Sigmoid colon (tissue), 6 donors: ENCODE measurements at regions not wholly inside any gene's neighbourhood (a gene's known extent, or its start where the extent isn't known, plus 50 kb on each side); places are given as distances from the start of the nearest gene placed in this dataset.
A peak's percentile ranks its signal among the peaks of the same experiment; 100 is the strongest.

Source experiments
- DNase-seq: peaks from one replicate; pipeline ENCODE4 v3.0.0-alpha.2; 2019
- H3K27ac ChIP-seq, 4 donors: fragments of 200-600 bp; sonication (generic); one replicate each; pipeline ENCODE4 v1.5.1; 2016 to 2019; ENCODE audit warnings: mild to moderate bottlenecking in 1 of 4
- H3K27me3 ChIP-seq, 3 donors: fragments of 200-600 bp; sonication (generic); one replicate each; pipeline ENCODE4 v1.5.1; 2019; ENCODE audit warnings: mild to moderate bottlenecking in 1 of 3
- H3K36me3 ChIP-seq, 4 donors: fragments of 200-600 bp; sonication (generic); one replicate each; pipeline ENCODE4 v1.5.1; 2016 to 2019
- H3K4me1 ChIP-seq, 4 donors: fragments of 200-600 bp; sonication (generic); one replicate each; pipeline ENCODE4 v1.5.1; 2017 to 2019
- H3K4me3 ChIP-seq, 4 donors: fragments of 200-600 bp; sonication (generic); one replicate each; pipeline ENCODE4 v1.5.1; 2017 to 2019; ENCODE audit warnings: mild to moderate bottlenecking in 2 of 4, moderate library complexity in 1 of 4
- H3K9me3 ChIP-seq, 4 donors: fragments of 200-600 bp in 3 of 4; sonication (generic) in 3 of 4; one replicate each; pipeline versions ENCODE4 v1.5.1 to v1.6.1; 2013 to 2019
- EP300 ChIP-seq, 4 donors: sonication (generic); formaldehyde crosslinking; IDR thresholded peaks; one replicate each; pipeline ENCODE4 v1.6.1; 2017; ENCODE audit warnings: antibody characterized with exemption in 4 of 4
- POLR2A ChIP-seq, 2 donors: fragments of 450-650 bp; IDR thresholded peaks; one replicate each; pipeline ENCODE4 v1.6.1; 2016; ENCODE audit warnings: antibody characterized with exemption in 2 of 2, mild to moderate bottlenecking in 2 of 2, moderate library complexity in 2 of 2
- POLR2AphosphoS5 ChIP-seq, 4 donors: sonication (generic); formaldehyde crosslinking; IDR thresholded peaks; one replicate each; pipeline ENCODE4 v1.6.1; 2017; ENCODE audit warnings: antibody characterized with exemption in 4 of 4
- WGBS, 2 donors: extraction: QIAGEN DNeasy Blood & Tissue Kit; methylation state at CpG; one replicate each; pipeline ENCODE4 v1.1.7; 2013; 5-methylcytosine and 5-hydroxymethylcytosine counted together
- intact Hi-C: fragments of 100-400 bp; cut with DNase I; formaldehyde crosslinking; loops from one replicate; pipeline ENCODE4 v1.15.1; 2023
- TF ChIP-seq, protein P1 (sequence below), 4 experiments: fragments of 450-650 bp in 3 of 4; fragments of 200-600 bp in 1 of 4; IDR thresholded peaks; one replicate each; pipeline ENCODE4 v1.5.1; 2016 to 2019; ENCODE audit warnings: antibody characterized with exemption in 4 of 4, mild to moderate bottlenecking in 3 of 4, moderate library complexity in 2 of 4
- donor health status: healthy with polysubstance abuse.
- donor health status: healthy.

GRCh38 chr6:18328070-18328469 lies 59.1 kb upstream of the RNF144B start:
- H3K27me3 ChIP-seq = no peaks in the 10 kb centered on the region
- H3K4me1 ChIP-seq = peaks cover 0 to 11% (median 0%) of the 10 kb centered on the region in 4 donors
- no peak for TF ChIP-seq EP300 (IDR thresholded peaks at IDR 0.05)
- WGBS, 2 donors = 79 to 85% methylated on average over 2 of the region's 2 CpGs
- H3K9me3 ChIP-seq = no peaks in the 10 kb centered on the region
- DNase-seq = no peak
- H3K36me3 ChIP-seq = no peaks in the 10 kb centered on the region
- H3K4me3 ChIP-seq = no peak overlapping the region
- H3K27ac ChIP-seq = peak overlapping the region in 3 of 4 donors; percentile 36 to 57 (median 37)
- intact Hi-C loops = no loop called here

- DNase-seq = peak; percentile 80
- intact Hi-C loops = no loop called here
- H3K4me3 ChIP-seq = no peak overlapping the region
These were observed 59.5 kb upstream of the RNF144B start for GRCh38 chr6:18327626-18328025.

GRCh38 chr6:18326980-18327379 lies 60.2 kb upstream of the RNF144B start:
- Histone ChIP-seq H3K27me3 (no peaks in the 10 kb centered on the region), H3K4me3 (no peak overlapping the region), H3K9me3 (no peaks in the 10 kb centered on the region), H3K4me1 (peaks cover 0 to 11% (median 0%) of the 10 kb centered on the region in 4 donors), H3K36me3 (no peaks in the 10 kb centered on the region), H3K27ac (no peak overlapping the region)
- WGBS, 2 donors = 68% methylated on average over 6 of the region's 6 CpGs
- no peak for DNase-seq
- TF ChIP-seq, protein P1, sequence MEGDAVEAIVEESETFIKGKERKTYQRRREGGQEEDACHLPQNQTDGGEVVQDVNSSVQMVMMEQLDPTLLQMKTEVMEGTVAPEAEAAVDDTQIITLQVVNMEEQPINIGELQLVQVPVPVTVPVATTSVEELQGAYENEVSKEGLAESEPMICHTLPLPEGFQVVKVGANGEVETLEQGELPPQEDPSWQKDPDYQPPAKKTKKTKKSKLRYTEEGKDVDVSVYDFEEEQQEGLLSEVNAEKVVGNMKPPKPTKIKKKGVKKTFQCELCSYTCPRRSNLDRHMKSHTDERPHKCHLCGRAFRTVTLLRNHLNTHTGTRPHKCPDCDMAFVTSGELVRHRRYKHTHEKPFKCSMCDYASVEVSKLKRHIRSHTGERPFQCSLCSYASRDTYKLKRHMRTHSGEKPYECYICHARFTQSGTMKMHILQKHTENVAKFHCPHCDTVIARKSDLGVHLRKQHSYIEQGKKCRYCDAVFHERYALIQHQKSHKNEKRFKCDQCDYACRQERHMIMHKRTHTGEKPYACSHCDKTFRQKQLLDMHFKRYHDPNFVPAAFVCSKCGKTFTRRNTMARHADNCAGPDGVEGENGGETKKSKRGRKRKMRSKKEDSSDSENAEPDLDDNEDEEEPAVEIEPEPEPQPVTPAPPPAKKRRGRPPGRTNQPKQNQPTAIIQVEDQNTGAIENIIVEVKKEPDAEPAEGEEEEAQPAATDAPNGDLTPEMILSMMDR (IDR thresholded peaks at IDR 0.05) = no peak
- TF ChIP-seq EP300 (IDR thresholded peaks at IDR 0.05) (no peak), POLR2AphosphoS5 (IDR thresholded peaks at IDR 0.05) (no peak), POLR2A (IDR thresholded peaks at IDR 0.05) (no peak)
- intact Hi-C loops = no loop called here

More at GRCh38 chr6:18327626-18328025, 59.5 kb upstream of the RNF144B start:
- TF ChIP-seq POLR2AphosphoS5 (IDR thresholded peaks at IDR 0.05) (no peak), POLR2A (IDR thresholded peaks at IDR 0.05) (no peak), EP300 (IDR thresholded peaks at IDR 0.05) (no peak)
- TF ChIP-seq, protein P1 (IDR thresholded peaks at IDR 0.05) = no peak
- Histone ChIP-seq H3K4me1 (peaks cover 0 to 11% (median 0%) of the 10 kb centered on the region in 4 donors), H3K9me3 (no peaks in the 10 kb centered on the region), H3K27me3 (no peaks in the 10 kb centered on the region), H3K36me3 (no peaks in the 10 kb centered on the region), H3K27ac (peak overlapping the region in 3 of 4 donors; percentile 36 to 57 (median 37))
- 68 to 85% methylated on average over 5 of the region's 5 CpGs for WGBS, 2 donors

GRCh38 chr6:18326001-18326400 lies 61.1 kb upstream of the RNF144B start:
- TF ChIP-seq EP300 (IDR thresholded peaks at IDR 0.05) (no peak), POLR2AphosphoS5 (IDR thresholded peaks at IDR 0.05) (no peak), POLR2A (IDR thresholded peaks at IDR 0.05) (no peak)
- TF ChIP-seq, protein P1 (IDR thresholded peaks at IDR 0.05) = no peak
- Histone ChIP-seq H3K27ac (no peak overlapping the region), H3K36me3 (no peaks in the 10 kb centered on the region), H3K4me1 (peaks cover 0 to 11% (median 0%) of the 10 kb centered on the region in 4 donors), H3K9me3 (no peaks in the 10 kb centered on the region), H3K4me3 (no peak overlapping the region), H3K27me3 (no peaks in the 10 kb centered on the region)
- intact Hi-C loops = no loop called here
- DNase-seq = no peak
- 80 to 82% methylated on average over 2 of the region's 2 CpGs for WGBS, 2 donors

GRCh38 chr6:18324706-18325042 lies 60.3 kb upstream of the DEK start:
- WGBS, 2 donors = 9 to 43% methylated on average over 4 of the region's 4 CpGs
- TF ChIP-seq POLR2A (IDR thresholded peaks at IDR 0.05) (no peak), POLR2AphosphoS5 (IDR thresholded peaks at IDR 0.05) (no peak), EP300 (IDR thresholded peaks at IDR 0.05) (no peak)
- TF ChIP-seq, protein P1 (IDR thresholded peaks at IDR 0.05) = no peak
- Histone ChIP-seq H3K27me3 (no peaks in the 10 kb centered on the region), H3K4me3 (no peak overlapping the region), H3K27ac (no peak overlapping the region), H3K9me3 (no peaks in the 10 kb centered on the region), H3K4me1 (peaks cover 0 to 11% (median 0%) of the 10 kb centered on the region in 4 donors), H3K36me3 (no peaks in the 10 kb centered on the region)
- intact Hi-C loops = loop anchor here (1.0 kb wide), 1 partner anchor 180 kb away; no protein-coding TSS in a partner anchor
- DNase-seq = no peak
